HL-60 (cell line): ENCODE measurements at regions not wholly inside any gene's neighbourhood (a gene's known extent, or its start where the extent isn't known, plus 50 kb on each side); places are given as distances from the start of the nearest gene placed in this dataset.

Source experiments
- DNase-seq, 2 experiments: peaks; one replicate each; pipeline ENCODE4 v3.0.0-alpha.2; 2010 to 2020; ENCODE audit warnings: low read depth in 1 of 2, low spot score in 1 of 2
- H3K27ac ChIP-seq: fragments of 250-450 bp; sonication (Bioruptor Pico); replicated peaks from 2 replicates; pipeline ENCODE4 v1.5.1; 2020; ENCODE audit warnings: mild to moderate bottlenecking, moderate library complexity
- H3K27me3 ChIP-seq: fragments of 250-450 bp; sonication (Bioruptor Pico); 2 replicates; pipeline ENCODE4 v1.5.1; 2021; ENCODE audit warnings: mild to moderate bottlenecking, moderate library complexity; ENCODE audit not compliant: insufficient read depth, poor library complexity, severe bottlenecking
- H3K4me3 ChIP-seq: replicated peaks from 2 replicates; pipeline ENCODE4 v1.5.1; 2011; ENCODE audit warnings: mild to moderate bottlenecking, control low read depth, low read length; ENCODE audit not compliant: insufficient read depth
- GABPA ChIP-seq: IDR thresholded peaks from 2 replicates; pipeline ENCODE4 v1.6.1; 2012; ENCODE audit warnings: low read depth
- POLR2AphosphoS5 ChIP-seq: IDR thresholded peaks from 2 replicates; pipeline ENCODE4 v1.6.1; 2012; ENCODE audit warnings: low read depth
- SPI1 ChIP-seq: IDR thresholded peaks from 2 replicates; pipeline ENCODE4 v1.6.1; 2012; ENCODE audit warnings: low read depth, mild to moderate bottlenecking, borderline replicate concordance
- TF ChIP-seq, protein P1 (sequence below): IDR thresholded peaks from 2 replicates; pipeline ENCODE4 v1.6.1; 2012; ENCODE audit warnings: low read depth; ENCODE audit not compliant: insufficient replicate concordance
- TF ChIP-seq, protein P2 (sequence below): IDR thresholded peaks from one replicate; pipeline ENCODE4 v1.5.1; 2011; ENCODE audit warnings: low read length, control low read depth, inconsistent platforms; ENCODE audit not compliant: insufficient read depth

DNA sequence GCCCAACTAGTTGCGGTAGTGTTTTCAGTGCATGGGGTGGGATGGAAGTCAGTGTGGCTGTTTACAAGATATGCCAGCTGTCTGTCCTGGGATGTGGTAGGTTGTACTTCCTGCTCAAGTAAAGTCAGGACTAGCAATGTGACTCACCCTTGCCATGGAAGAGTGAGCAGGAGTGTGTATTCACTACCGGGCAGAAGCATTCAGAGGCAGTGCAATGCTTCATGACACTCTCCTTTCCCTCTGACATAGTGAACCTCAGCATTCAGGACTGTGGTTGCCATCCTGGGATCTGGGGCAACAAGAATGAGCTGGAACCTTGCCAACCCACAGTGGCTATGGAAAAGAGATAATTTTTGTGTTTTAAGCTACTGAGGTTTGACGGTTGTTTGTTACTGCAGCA is 68.9 kb downstream of the BOD1 start:
- TF ChIP-seq, protein P1, sequence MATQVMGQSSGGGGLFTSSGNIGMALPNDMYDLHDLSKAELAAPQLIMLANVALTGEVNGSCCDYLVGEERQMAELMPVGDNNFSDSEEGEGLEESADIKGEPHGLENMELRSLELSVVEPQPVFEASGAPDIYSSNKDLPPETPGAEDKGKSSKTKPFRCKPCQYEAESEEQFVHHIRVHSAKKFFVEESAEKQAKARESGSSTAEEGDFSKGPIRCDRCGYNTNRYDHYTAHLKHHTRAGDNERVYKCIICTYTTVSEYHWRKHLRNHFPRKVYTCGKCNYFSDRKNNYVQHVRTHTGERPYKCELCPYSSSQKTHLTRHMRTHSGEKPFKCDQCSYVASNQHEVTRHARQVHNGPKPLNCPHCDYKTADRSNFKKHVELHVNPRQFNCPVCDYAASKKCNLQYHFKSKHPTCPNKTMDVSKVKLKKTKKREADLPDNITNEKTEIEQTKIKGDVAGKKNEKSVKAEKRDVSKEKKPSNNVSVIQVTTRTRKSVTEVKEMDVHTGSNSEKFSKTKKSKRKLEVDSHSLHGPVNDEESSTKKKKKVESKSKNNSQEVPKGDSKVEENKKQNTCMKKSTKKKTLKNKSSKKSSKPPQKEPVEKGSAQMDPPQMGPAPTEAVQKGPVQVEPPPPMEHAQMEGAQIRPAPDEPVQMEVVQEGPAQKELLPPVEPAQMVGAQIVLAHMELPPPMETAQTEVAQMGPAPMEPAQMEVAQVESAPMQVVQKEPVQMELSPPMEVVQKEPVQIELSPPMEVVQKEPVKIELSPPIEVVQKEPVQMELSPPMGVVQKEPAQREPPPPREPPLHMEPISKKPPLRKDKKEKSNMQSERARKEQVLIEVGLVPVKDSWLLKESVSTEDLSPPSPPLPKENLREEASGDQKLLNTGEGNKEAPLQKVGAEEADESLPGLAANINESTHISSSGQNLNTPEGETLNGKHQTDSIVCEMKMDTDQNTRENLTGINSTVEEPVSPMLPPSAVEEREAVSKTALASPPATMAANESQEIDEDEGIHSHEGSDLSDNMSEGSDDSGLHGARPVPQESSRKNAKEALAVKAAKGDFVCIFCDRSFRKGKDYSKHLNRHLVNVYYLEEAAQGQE = no peak
- TF ChIP-seq SPI1 = no peak
- TF ChIP-seq POLR2AphosphoS5 = no peak
- no peak for TF ChIP-seq GABPA
- TF ChIP-seq, protein P2, sequence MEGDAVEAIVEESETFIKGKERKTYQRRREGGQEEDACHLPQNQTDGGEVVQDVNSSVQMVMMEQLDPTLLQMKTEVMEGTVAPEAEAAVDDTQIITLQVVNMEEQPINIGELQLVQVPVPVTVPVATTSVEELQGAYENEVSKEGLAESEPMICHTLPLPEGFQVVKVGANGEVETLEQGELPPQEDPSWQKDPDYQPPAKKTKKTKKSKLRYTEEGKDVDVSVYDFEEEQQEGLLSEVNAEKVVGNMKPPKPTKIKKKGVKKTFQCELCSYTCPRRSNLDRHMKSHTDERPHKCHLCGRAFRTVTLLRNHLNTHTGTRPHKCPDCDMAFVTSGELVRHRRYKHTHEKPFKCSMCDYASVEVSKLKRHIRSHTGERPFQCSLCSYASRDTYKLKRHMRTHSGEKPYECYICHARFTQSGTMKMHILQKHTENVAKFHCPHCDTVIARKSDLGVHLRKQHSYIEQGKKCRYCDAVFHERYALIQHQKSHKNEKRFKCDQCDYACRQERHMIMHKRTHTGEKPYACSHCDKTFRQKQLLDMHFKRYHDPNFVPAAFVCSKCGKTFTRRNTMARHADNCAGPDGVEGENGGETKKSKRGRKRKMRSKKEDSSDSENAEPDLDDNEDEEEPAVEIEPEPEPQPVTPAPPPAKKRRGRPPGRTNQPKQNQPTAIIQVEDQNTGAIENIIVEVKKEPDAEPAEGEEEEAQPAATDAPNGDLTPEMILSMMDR = no peak
- Histone ChIP-seq H3K4me3 (no peak overlapping the region), H3K27me3 (peaks cover 4% of the 10 kb centered on the region), H3K27ac (no peak overlapping the region)
- DNase-seq = no peak

DNA sequence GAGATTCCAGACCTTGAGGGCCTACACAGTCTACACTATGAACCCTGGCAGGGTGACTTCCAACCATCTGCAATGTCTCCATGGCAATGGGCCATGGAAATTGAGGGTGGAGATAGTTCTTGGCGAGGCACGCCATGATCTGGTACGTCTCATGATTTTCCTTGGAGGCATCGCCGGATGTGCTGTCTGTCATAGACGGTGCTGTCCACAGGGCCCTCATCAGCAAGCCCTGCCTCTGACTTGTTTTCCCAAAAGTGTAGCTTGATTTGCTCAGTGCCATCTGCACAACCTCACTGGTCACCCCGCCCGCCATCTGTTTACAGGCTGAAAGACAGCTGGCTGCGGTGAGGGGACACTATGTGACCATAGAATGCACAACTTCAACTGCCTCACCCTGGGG is 73.5 kb downstream of the BOD1 start:
- no peak for DNase-seq
- no peaks in the 10 kb centered on the region for H3K27me3 ChIP-seq

DNA sequence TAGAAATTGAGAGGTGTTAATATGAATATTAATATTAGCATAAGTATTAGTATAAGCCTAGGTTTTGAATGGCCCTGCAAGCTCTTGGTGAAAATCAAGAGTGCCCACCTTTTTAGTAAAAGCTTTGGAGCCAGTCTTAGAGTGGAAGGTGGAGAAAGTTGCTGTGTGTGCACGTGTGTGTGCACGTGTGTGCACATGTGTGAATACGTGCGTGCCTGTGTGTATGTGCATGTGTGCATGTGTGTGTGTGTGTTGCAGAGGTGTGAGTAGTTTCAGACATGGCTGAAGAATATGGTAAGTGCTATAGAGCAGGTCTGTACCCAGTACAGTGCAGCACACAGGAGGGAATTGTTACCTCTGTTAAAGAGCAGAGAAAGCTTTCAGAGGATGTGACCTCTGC is 74.3 kb downstream of the BOD1 start:
- H3K27ac ChIP-seq = no peak overlapping the region
- no peaks in the 10 kb centered on the region for H3K27me3 ChIP-seq
- H3K4me3 ChIP-seq = no peak overlapping the region
- TF ChIP-seq, protein P1 = no peak
- TF ChIP-seq GABPA (no peak), SPI1 (no peak), POLR2AphosphoS5 (no peak)
- TF ChIP-seq, protein P2 = no peak
- no peak for DNase-seq

More for the DNA sequence above, 73.5 kb downstream of the BOD1 start:
- H3K27ac ChIP-seq = no peak overlapping the region
- no peak overlapping the region for H3K4me3 ChIP-seq
- no peak for TF ChIP-seq POLR2AphosphoS5
- TF ChIP-seq GABPA = no peak
- TF ChIP-seq, protein P2 = no peak
- TF ChIP-seq, protein P1 = no peak
- TF ChIP-seq SPI1 = no peak
